ENCODE measurements at regions not wholly inside any gene's neighbourhood (a gene's known extent, or its start where the extent isn't known, plus 50 kb on each side); places are given as distances from the start of the nearest gene placed in this dataset.
"Not testable (repeated sequence)": the region's sequence is repeated elsewhere in the genome, so short reads cannot be mapped to it uniquely, and the experiment has no call there.

- DNase-seq (ENCODE audit: low spot score in 2 of 2): no peak
- intact Hi-C loops (cut with DNase I; ENCODE audit: low total_unique reads): no loop called here
- 65 to 69% methylated on average over 4 of the region's 4 CpGs for WGBS, 2 donors
- TF ChIP-seq POLR2A (IDR thresholded peaks at IDR 0.05) (no peak), CTCF (IDR thresholded peaks at IDR 0.05) (no peak)
- no peak overlapping the region for H3K4me3 ChIP-seq (ENCODE audit: low read depth, poor library complexity, severe bottlenecking)
These were observed 981.8 kb downstream of the SLC16A7 start for GRCh38 chr12:60577607-60578006.

GRCh38 chr12:60587664-60588063, 991.8 kb downstream of the SLC16A7 start:
- DNase-seq (ENCODE audit: low spot score in 2 of 2); intact Hi-C loops (cut with DNase I; ENCODE audit: low total_unique reads); H3K4me3 ChIP-seq (ENCODE audit: low read depth, poor library complexity, severe bottlenecking): not testable (repeated sequence)
- WGBS, 2 donors: 88 to 94% methylated on average over 1 of the region's 1 CpG

GRCh38 chr12:60594035-60594711, 998.3 kb downstream of the SLC16A7 start:
- intact Hi-C loops (cut with DNase I; ENCODE audit: low total_unique reads): no loop called here
- 92% methylated on average over 13 of the region's 13 CpGs for WGBS, 2 donors
- no peak overlapping the region for H3K4me3 ChIP-seq (ENCODE audit: low read depth, poor library complexity, severe bottlenecking)
- DNase-seq (ENCODE audit: low spot score in 2 of 2): peak in 1 of 2 donors; percentile 67
- TF ChIP-seq CTCF (IDR thresholded peaks at IDR 0.05) (no peak), POLR2A (IDR thresholded peaks at IDR 0.05) (no peak)

- no peak overlapping the region for H3K4me3 ChIP-seq (ENCODE audit: low read depth, poor library complexity, severe bottlenecking)
- DNase-seq (ENCODE audit: low spot score in 2 of 2): no peak
- TF ChIP-seq CTCF (IDR thresholded peaks at IDR 0.05) (no peak), POLR2A (IDR thresholded peaks at IDR 0.05) (no peak)
- intact Hi-C loops (cut with DNase I; ENCODE audit: low total_unique reads): no loop called here
- 45 to 57% methylated on average over 1 of the region's 1 CpG for WGBS, 2 donors
These were observed 1006.8 kb downstream of the SLC16A7 start for GRCh38 chr12:60602601-60603000.

GRCh38 chr12:60603475-60603874, 1007.6 kb downstream of the SLC16A7 start:
- intact Hi-C loops (cut with DNase I; ENCODE audit: low total_unique reads); H3K4me3 ChIP-seq (ENCODE audit: low read depth, poor library complexity, severe bottlenecking); DNase-seq (ENCODE audit: low spot score in 2 of 2): not testable (repeated sequence)
- 68 to 74% methylated on average over 5 of the region's 5 CpGs for WGBS, 2 donors

GRCh38 chr12:60616400-60616799, 1020.6 kb downstream of the SLC16A7 start:
- no peak for TF ChIP-seq POLR2A (IDR thresholded peaks at IDR 0.05)
- no peak for TF ChIP-seq CTCF (IDR thresholded peaks at IDR 0.05)
- intact Hi-C loops (cut with DNase I; ENCODE audit: low total_unique reads): no loop called here
- H3K4me3 ChIP-seq (ENCODE audit: low read depth, poor library complexity, severe bottlenecking): no peak overlapping the region
- no peak for DNase-seq (ENCODE audit: low spot score in 2 of 2)

GRCh38 chr12:60630796-60631195, 1035.0 kb downstream of the SLC16A7 start:
- no peak overlapping the region for H3K4me3 ChIP-seq (ENCODE audit: low read depth, poor library complexity, severe bottlenecking)
- no peak for DNase-seq (ENCODE audit: low spot score in 2 of 2)
- intact Hi-C loops (cut with DNase I; ENCODE audit: low total_unique reads): no loop called here
- 58 to 66% methylated on average over 1 of the region's 1 CpG for WGBS, 2 donors
- TF ChIP-seq POLR2A (IDR thresholded peaks at IDR 0.05): no peak
- TF ChIP-seq CTCF (IDR thresholded peaks at IDR 0.05): no peak
